GM18498 (cell line): ENCODE measurements at regions not wholly inside any gene's neighbourhood (a gene's known extent, or its start where the extent isn't known, plus 50 kb on each side); places are given as distances from the start of the nearest gene placed in this dataset.

ENCODE experiments used
- ATAC-seq: cut with Tn5 transposase; IDR thresholded peaks from one replicate; pipeline ENCODE4 v1.9.1; 2021; ENCODE audit warnings: mild to moderate bottlenecking, moderate library complexity; ENCODE audit not compliant: unreplicated experiment

DNA sequence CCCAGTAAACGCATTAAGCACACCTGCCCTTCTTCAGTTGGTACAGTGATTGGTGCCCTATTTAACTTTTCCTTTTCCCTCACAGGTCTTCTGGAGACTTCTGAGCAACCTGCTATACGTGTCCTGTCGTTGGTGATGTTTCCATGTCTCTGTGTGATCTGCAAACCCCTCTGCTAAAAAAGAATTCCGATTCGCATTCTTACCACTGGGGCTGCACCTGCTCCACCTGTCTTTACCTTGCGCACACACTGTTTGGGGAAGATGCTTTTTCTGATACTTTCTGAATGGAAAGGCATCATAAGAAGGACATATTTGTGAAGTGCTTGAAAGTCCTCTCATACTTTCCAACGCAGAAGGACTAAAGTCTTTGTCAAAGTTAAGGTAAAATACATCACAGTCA lies 323.9 kb upstream of the SOX11 start:
- ATAC-seq: no peak

GRCh38 chr2:5369510-5369909 lies 322.7 kb upstream of the SOX11 start:
- ATAC-seq: no peak

GRCh38 chr2:5370158-5370557 lies 322.0 kb upstream of the SOX11 start:
- ATAC-seq: no peak

- no peak for ATAC-seq
These were observed 320.0 kb upstream of the SOX11 start for GRCh38 chr2:5372141-5372540.

- no peak for ATAC-seq
These were observed 319.0 kb upstream of the SOX11 start for GRCh38 chr2:5373200-5373599.

- no peak for ATAC-seq
These were observed 317.4 kb upstream of the SOX11 start for GRCh38 chr2:5374762-5375161.

DNA sequence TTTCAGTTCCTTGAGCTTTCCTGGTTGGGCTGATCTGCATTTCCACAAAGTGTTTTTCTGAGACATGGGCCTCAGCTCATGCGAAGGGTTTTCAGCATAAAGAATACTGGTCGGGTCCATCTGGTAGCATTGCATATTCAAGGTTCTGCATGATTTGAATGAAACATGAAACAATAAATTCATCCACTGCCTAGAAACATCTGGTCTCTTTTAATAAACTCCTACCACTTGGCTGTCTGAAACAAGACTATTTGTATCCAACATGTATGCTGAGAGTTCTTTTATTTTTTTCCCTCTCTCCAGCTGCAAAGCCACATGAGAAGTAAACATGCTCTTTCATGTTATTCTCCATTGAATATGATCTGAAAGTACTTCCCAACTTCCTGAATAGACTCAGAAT lies 314.9 kb upstream of the SOX11 start:
- no peak for ATAC-seq

- ATAC-seq: no peak
These were observed 312.4 kb upstream of the SOX11 start for GRCh38 chr2:5379811-5380210.

- ATAC-seq: no peak
These were observed 306.6 kb upstream of the SOX11 start for GRCh38 chr2:5385596-5385995.

- ATAC-seq: no peak
These were observed 304.8 kb upstream of the SOX11 start for GRCh38 chr2:5387406-5387805.

GRCh38 chr2:5389740-5390139 lies 302.4 kb upstream of the SOX11 start:
- no peak for ATAC-seq

DNA sequence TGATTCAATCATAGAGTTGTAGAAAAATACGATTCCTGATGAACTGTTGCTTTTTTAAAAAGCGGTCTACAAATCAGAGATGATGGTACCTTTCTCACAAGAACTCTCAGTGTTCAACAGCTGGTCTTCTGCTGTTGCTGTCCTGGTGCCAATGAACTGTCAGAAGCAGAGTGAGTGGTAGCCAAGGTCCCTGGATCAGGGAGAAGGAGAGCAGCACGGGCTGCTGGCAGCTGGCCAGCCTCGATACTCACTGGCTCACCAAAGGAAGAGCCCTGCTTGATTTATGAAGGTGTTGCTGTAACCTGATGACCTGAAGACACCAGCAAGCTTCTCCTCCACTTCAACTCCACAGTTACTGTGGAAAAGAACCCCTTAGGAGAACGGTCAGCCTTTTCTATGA lies 300.8 kb upstream of the SOX11 start:
- ATAC-seq: no peak

DNA sequence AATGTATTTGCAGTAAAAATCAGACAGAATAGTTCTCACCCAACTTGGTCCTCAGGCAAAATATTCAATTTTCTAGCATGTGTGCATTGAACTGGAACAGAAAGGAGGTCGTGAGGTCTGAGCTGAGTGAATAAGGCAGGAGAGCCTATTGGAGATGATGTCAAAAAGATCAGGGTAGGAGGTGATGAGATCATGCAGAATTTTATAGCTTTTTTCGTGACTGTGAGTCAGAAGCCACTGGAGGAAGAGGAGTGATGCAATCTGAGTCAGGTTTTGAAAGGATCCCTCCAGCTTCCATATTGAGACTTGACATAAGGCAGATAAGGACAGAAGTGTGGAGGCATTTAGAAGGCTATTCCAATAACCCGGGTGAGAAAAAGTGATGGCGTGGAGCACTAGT lies 299.5 kb upstream of the SOX11 start:
- no peak for ATAC-seq

DNA sequence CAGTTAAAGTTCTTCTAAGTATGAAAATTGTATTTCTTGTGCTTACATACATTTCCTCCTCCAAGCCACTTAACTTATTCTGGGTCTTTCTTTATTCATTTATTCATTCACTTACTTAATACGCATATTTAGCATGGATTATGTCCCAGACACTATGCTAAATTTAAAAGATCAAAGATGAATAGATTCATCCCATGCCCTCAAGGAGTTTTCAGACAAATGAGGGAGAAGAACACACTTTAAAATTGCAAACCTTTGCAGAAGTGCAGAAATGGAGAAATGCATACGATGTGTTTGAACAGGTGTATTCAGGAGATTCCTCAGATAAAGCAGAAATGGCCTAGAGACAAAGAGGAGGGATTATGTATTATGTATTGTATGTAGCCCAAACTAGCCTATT lies 298.7 kb upstream of the SOX11 start:
- no peak for ATAC-seq

GRCh38 chr2:5394223-5394622 lies 298.0 kb upstream of the SOX11 start:
- no peak for ATAC-seq

DNA sequence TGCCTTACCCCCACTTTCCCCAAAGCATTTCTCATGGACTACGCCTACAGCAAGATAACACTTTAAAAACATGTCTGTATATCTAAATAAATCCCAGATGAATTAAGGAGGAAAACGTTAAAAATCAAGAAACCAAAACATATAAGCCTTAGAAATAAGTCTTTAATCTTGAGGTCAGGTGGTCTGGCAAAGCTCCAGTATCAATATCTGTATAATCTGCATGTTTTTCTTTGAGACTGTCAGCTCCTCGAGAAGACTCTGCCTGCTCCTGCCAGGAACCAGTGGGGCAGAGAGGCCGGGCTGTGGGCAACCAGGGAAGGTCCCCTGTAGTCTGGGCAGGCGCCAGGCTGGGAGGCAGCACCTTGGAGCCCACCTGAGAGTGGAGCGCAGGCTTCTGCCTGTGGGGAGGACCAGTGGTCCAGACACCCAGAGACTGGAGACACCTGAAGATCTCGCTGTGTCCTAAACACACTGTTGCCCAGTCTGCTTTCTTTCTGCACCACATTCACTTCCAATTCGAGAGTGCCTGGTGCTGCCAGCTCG lies 291.0 kb upstream of the SOX11 start:
- ATAC-seq: no peak

GRCh38 chr2:5403392-5403791 lies 288.8 kb upstream of the SOX11 start:
- no peak for ATAC-seq

DNA sequence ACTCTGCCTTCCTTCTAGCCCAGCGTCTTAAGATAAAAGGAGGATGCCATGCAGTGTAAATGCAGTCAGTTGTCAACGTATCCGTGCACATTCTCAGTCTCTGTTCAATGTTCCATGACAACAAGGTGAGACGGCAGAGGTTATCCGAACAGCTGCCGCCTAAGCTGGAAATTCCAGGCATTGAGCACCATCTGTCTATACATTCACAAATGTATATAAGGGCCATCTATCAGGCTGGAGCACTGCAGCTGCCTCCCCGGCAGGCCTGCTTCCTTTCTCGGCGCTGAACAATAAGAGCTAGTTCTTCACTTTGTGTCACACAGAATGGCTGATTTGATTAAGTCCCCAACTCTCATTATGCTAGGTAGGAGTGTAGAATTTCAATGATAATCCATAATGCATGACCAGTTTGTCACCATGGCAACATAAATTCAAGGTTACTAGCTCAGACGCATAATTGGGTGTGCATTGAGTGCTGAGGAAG lies 282.2 kb upstream of the SOX11 start:
- no peak for ATAC-seq

DNA sequence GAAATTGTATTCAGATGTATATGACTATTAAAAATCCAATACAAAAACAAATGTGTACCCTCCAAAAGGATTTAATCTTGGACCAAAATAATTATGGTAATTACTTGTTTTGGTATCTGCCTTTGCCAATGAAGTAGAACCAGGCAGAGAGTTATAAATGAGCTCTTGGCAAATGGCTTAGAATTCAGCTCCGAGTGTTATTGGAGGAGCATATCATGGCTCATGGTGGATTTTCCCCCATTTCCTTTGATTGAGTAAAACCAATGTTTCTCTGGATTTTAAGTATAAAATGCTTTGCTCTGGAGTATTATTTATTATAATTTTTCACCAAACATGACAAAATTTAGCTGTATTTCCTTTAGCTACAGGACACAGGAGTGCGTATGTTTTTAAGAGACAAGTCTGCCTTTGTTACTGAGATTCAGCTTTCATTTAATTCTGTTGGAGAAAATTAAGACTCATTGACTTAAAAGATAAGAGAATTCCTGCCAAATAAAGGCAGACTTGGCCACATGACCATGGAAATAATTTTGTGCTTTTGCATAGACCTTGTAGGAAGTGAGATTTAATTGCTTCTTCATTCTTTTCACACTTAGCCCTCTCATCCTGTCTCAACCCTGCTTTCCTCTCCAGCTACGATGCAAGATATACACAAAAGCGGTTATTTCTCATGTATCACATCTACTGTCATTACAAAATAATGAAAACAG lies 281.0 kb upstream of the SOX11 start:
- ATAC-seq: no peak

GRCh38 chr2:5412001-5412400 lies 280.2 kb upstream of the SOX11 start:
- ATAC-seq: no peak

DNA sequence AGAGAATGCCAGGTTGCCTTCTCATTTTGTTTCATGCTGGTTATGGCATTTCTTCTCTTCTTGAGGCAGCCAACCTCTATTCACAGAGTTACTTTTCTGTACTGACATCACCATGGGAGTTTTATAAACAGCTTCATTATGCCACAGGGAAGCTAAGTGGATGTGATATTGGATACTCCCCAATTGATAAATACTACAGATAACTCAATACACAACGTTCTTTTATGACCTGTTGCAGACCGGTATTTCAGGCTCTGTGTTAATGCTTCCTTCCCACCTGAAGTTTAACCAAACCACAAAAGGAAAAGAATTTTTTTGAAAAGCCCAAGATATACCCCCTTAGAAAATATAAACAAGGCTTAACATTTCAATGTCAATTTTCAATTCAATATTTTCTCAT lies 258.3 kb upstream of the SOX11 start:
- no peak for ATAC-seq

GRCh38 chr2:5437375-5437774 lies 254.8 kb upstream of the SOX11 start:
- no peak for ATAC-seq

DNA sequence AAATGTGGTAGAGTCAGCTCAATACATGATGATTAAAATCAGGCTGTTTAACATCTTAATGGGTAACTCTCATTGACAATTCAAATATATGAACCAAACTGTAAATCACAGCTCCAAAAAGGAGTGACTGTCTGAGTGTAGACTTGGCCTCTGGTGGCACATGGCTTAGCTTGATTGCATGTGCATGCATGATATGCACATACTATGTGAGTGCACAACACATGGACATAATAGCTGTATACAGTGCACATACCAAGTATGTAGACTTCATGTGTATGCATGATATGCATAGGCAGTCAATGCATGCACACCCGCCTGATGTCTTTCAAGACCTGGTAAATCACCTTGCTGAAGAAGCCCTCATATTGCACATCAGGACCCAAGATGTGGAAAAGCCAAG lies 252.0 kb upstream of the SOX11 start:
- ATAC-seq: no peak
